ENCODE measurements at regions not wholly inside any gene's neighbourhood (a gene's known extent, or its start where the extent isn't known, plus 50 kb on each side); places are given as distances from the start of the nearest gene placed in this dataset.

DNA sequence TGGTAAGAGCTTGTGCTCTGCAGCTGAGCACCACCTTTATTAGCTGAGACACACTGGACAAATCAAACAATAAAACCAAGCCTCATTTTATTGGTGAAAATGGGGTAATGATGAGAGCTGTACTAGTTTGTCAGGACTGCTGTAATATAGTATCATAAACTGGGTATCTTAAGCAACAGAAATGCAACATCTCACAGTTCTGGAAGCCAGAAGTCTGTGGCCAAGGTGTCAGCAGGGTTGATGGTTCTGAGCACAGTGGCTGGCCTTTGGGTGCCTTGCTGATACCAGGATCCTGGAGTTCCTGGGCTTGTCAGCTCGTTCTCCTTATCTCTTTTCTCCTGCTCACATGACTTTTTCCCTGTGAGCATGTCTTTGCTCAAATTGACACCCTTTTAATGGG lies 513.1 kb downstream of the IRX1 start:
- no peak for DNase-seq
- H3K4me3 Mint-ChIP-seq: no peak overlapping the region
- H3K27me3 Mint-ChIP-seq: no peaks in the 10 kb centered on the region
- H3K27ac Mint-ChIP-seq: no peak overlapping the region
- H3K4me1 Mint-ChIP-seq: no peaks in the 10 kb centered on the region
- no peaks in the 10 kb centered on the region for H3K36me3 Mint-ChIP-seq
- no peaks in the 10 kb centered on the region for H3K9me3 Mint-ChIP-seq

DNA sequence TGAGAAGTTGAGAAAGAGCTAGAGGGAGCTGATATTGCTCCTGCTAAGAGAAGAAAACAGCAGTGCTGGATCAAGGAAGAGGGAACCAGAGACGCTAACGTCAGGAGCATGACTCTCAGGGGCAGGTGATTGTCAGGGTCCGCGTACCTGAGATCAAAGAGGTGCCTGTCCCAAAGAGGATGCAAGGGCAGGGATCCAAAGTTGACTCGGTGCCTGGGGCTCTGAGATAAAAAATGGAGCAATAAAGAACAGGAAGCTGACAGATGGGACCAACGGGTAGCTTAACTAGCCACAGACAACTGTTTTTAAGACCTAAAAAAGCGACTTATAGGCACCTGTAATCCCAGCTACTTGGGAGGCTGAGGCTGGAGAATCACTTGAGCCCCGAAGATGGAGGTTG lies 517.8 kb downstream of the IRX1 start:
- Mint-ChIP-seq H3K9me3 (peaks cover 2% of the 10 kb centered on the region), H3K4me1 (no peaks in the 10 kb centered on the region), H3K27ac (no peak overlapping the region), H3K36me3 (no peaks in the 10 kb centered on the region), H3K4me3 (no peak overlapping the region), H3K27me3 (no peaks in the 10 kb centered on the region)
- DNase-seq: no peak

DNA sequence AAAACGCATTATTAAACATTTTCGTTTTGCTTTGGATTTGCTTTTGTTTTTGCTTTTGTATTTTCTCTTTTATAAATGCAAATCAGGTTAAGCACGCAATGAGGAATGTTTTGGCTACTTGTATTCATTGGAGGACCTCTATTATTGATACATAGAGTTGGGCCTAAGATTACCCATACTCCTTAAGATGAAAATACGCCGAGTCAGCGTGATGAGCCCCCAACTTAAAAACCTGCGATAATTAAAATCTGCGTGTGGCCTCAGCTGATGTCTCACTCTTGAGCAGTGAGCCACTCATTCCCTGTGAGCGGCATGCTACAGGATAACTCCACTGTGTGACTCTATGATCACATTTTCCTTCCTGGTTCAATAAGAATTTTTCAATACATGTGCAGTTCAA lies 518.3 kb downstream of the IRX1 start:
- no peak overlapping the region for H3K27ac Mint-ChIP-seq

DNA sequence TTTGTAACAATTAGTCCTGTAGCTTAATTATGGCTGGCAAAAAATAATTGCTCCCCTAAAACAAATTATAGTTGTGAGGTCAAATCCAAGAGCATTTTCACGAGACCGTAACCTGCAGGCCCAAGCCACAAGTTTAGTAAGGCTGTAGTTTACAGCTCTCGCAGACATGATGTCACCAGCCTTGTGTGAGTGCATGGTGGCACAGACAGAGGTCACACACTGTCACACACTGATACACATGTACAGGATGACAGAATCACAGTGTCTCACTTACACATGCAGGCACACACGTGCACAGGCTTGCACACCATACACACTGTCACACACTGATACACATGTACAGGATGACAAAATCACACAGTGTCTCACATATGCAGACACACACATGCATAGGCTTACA lies 518.8 kb downstream of the IRX1 start:
- peaks cover 2% of the 10 kb centered on the region for H3K9me3 Mint-ChIP-seq
- H3K27ac Mint-ChIP-seq: no peak overlapping the region
- no peak for DNase-seq
- no peaks in the 10 kb centered on the region for H3K36me3 Mint-ChIP-seq
- H3K27me3 Mint-ChIP-seq: no peaks in the 10 kb centered on the region
- no peak overlapping the region for H3K4me3 Mint-ChIP-seq
- H3K4me1 Mint-ChIP-seq: no peaks in the 10 kb centered on the region

More for the DNA sequence above, 518.3 kb downstream of the IRX1 start:
- Mint-ChIP-seq H3K36me3 (no peaks in the 10 kb centered on the region), H3K4me1 (no peaks in the 10 kb centered on the region), H3K27me3 (no peaks in the 10 kb centered on the region), H3K4me3 (no peak overlapping the region), H3K9me3 (peaks cover 2% of the 10 kb centered on the region)
- no peak for DNase-seq

DNA sequence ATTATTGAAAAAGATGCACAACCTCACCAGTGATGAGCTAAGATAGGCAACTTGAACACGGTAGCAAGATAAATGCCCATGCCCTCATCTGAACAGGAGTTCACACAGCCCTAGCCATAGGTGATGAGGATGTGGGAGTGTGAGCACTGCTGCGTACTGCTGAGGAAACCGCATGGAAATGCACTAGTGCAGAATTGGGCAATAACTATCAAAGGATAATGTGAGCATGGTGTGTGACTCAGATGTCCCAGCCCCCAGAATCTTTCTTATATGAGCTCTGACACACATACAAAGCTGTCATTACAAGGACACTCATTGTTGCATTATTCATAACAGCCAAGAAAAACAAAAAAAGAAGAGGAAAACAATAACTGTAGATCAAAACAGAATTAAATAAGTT lies 521.2 kb downstream of the IRX1 start:
- peaks cover 4% of the 10 kb centered on the region for H3K9me3 Mint-ChIP-seq
- no peaks in the 10 kb centered on the region for H3K4me1 Mint-ChIP-seq
- no peak overlapping the region for H3K27ac Mint-ChIP-seq
- H3K27me3 Mint-ChIP-seq: no peaks in the 10 kb centered on the region
- no peaks in the 10 kb centered on the region for H3K36me3 Mint-ChIP-seq
- H3K4me3 Mint-ChIP-seq: no peak overlapping the region
- DNase-seq: no peak

DNA sequence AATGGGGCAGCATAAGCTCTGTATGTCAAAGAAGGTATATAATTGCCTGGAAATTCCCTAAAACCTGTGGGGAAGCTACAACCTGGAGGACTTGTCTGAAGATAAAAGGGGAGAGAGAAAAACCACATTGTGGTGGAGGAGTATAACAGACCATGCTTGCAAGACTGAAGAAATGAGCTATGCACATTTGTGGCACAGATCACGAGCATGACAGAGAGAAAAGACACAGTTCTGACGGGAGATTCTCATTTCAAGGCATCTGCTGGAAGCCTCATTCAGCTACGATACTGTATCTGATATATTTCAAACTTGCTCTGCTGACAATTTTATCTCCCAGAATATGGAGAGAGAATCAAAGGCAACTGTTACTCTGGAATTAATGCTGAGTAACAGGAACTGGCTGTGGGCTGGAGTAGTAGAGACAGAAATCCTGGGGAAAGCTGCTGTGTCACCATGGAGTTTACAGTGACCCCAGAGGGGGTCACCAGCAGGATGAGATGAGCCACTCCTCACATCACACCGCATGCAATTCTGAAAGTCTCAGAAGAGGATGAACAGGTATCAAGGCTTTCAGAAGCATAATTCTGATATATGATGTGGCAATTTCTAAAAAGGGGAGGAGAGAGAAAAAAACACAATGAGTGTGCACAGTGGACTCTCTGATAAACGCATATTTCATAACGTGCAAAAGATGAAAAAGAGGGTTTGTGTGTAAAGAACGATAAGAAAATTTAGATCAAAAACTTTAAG lies 528.8 kb downstream of the IRX1 start:
- Mint-ChIP-seq H3K4me1 (no peaks in the 10 kb centered on the region), H3K9me3 (peaks cover 11% of the 10 kb centered on the region), H3K27me3 (no peaks in the 10 kb centered on the region), H3K4me3 (no peak overlapping the region), H3K27ac (no peak overlapping the region), H3K36me3 (no peaks in the 10 kb centered on the region)
- no peak for DNase-seq

DNA sequence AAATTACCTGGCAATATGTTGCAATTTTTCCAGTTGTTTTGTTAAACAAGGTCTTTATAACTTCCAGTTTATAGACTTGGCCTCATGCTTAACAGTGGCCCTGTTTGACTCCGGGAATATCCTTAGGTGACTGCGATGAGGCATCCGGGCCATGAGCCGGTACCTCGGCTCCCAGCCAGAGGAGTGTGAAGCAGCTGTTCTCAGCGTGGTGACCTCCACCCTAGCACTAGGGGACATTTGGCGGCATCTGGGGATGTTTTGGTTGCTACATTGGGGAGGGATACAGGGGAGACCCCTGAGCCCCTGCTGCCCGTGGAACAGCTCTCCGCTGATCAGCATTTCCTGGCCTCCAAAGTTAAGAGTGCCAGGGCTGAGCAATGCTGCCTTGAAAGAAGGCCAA lies 533.4 kb downstream of the IRX1 start:
- Mint-ChIP-seq H3K4me1 (no peaks in the 10 kb centered on the region), H3K36me3 (no peaks in the 10 kb centered on the region), H3K4me3 (no peak overlapping the region), H3K27ac (no peak overlapping the region), H3K9me3 (peaks cover 6% of the 10 kb centered on the region), H3K27me3 (no peaks in the 10 kb centered on the region)
- no peak for DNase-seq

DNA sequence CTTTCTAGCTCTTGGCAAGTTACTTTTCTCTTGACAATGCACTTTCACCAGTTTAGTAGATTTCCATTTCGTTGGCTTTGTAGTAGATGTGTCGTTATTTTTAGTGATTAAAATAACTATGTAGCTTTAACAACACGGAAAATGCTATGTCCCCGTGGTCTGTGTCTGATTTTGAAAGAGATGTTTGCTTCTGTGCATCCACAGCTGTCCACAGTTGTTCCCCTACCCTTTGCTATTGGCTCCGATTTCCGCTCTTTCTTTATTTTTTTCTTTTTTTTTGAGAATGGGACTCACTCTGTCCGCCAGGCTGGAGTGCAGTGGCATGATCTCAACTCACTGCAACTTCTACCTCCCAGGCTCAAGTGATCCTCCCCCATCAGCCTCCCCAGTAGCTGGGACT lies 533.9 kb downstream of the IRX1 start:
- Mint-ChIP-seq H3K4me1 (no peaks in the 10 kb centered on the region), H3K4me3 (no peak overlapping the region), H3K9me3 (peaks cover 6% of the 10 kb centered on the region), H3K27me3 (no peaks in the 10 kb centered on the region), H3K27ac (no peak overlapping the region), H3K36me3 (no peaks in the 10 kb centered on the region)
- DNase-seq: no peak

DNA sequence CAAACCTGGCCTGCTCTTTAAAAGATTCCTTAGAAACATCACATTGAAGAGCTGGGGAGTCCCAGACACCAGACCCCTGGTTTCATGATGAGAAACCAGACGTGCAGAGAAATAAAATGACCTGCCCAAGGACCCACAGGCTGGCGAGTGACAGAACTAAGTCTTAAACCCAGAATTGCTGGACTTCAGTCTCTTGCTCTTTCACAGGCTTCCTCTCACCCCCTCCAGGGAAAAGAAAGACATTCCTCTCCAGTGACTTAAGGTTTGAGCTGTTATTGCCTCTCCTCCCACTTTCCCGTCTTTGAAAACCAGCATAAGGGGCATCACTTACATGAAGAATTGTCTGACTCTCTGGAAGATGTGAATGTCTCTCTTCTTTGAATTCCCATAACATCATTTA lies 535.2 kb downstream of the IRX1 start:
- Mint-ChIP-seq H3K36me3 (no peaks in the 10 kb centered on the region), H3K4me1 (no peaks in the 10 kb centered on the region), H3K9me3 (peaks cover 2% of the 10 kb centered on the region), H3K27me3 (no peaks in the 10 kb centered on the region), H3K27ac (no peak overlapping the region), H3K4me3 (no peak overlapping the region)
- DNase-seq: no peak

DNA sequence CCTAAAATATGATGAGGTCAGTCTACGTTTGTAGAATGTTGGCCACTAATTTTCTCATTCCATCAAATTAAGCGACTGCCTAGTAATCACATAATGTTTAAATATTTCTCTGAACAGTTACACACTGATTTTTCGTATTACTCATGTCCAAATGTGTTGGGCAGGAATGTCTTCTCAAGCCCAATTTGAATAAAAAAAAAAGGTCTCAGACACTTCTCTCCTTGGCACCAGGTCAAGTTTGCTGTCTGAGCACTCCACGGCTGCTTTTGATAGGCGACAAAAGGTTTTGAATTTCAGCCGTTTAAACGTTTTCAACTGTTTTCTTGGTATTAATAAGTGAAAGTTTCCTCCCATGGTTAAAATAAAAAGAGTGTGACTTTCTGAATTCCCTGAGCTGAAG lies 542.1 kb downstream of the IRX1 start:
- H3K27ac Mint-ChIP-seq: no peak overlapping the region
- H3K4me1 Mint-ChIP-seq: no peaks in the 10 kb centered on the region
- H3K36me3 Mint-ChIP-seq: no peaks in the 10 kb centered on the region
- no peak overlapping the region for H3K4me3 Mint-ChIP-seq
- H3K9me3 Mint-ChIP-seq: peaks cover 2% of the 10 kb centered on the region
- no peaks in the 10 kb centered on the region for H3K27me3 Mint-ChIP-seq
- no peak for DNase-seq

DNA sequence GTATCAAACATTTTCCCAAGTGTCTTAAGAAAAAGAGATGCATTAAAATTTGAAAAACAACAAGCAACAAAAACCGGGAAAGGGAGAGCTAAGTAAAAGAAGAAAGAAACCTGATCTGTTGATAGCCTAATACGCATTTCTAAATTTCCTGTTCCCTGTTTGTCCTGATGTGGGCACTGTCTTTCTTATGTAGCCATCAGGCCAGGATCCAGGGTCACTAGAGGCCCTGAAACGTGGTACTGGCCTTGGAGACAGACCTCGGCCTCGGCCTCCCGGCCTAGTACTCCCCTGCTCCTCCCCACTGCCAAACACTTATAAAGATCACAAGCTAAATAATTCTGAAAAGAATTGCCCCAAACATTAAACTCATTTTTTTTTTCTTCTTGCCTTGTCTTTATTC lies 547.2 kb downstream of the IRX1 start:
- Mint-ChIP-seq H3K27ac (no peak overlapping the region), H3K4me1 (no peaks in the 10 kb centered on the region), H3K9me3 (peaks cover 5% of the 10 kb centered on the region), H3K4me3 (no peak overlapping the region), H3K36me3 (no peaks in the 10 kb centered on the region), H3K27me3 (no peaks in the 10 kb centered on the region)
- DNase-seq: no peak

DNA sequence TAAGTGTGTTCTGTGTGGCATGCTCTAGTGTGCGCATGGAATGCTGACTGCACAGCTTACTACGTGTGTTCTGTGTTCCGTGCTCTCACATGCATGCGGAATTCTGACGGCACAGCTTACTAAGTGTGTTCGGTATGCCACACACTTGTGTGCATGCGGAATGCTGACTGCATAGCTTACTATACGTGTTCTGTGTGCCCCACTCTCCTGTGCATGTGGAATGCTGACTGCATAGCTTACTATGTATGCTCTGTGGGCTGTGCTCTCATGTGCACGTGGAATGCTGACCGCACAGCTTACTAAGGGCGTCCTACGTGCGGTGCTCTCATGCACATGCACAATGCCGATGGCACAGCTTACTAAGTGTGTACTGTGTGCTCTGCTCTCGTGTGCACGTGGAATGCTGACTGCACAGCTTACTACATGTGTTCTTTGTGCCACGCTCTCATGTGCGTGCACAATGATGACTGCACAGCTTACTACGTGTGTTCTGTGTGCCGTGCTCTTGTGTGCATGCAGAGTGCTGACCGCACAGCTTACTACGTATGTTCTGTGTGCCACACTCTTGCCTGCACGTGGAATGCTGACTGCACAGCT lies 548.9 kb downstream of the IRX1 start:
- no peak for DNase-seq
- H3K36me3 Mint-ChIP-seq: no peaks in the 10 kb centered on the region
- H3K9me3 Mint-ChIP-seq: peaks cover 5% of the 10 kb centered on the region
- H3K27ac Mint-ChIP-seq: no peak overlapping the region
- H3K4me3 Mint-ChIP-seq: no peak overlapping the region
- H3K4me1 Mint-ChIP-seq: no peaks in the 10 kb centered on the region
- no peaks in the 10 kb centered on the region for H3K27me3 Mint-ChIP-seq

DNA sequence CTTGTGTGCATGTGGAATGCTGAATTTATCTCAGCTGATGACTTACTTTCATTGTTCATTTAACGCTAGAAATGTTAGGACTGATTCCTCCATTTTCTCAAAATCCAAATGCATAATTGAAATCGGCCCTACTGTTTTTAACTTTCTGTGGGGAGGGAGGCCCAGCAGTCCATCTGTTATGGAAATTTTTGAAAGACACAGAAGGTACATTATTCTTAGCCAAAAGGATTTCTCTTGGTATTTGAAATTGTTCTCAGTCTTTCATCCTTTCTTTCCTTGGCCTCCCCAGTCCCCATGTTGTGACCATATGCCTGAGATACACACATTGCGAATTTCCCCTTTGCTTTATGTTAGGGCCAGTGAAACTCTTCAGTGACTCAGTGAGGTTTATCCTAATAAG lies 549.9 kb downstream of the IRX1 start:
- Mint-ChIP-seq H3K4me3 (no peak overlapping the region), H3K36me3 (no peaks in the 10 kb centered on the region), H3K27ac (no peak overlapping the region), H3K9me3 (peaks cover 5% of the 10 kb centered on the region), H3K27me3 (no peaks in the 10 kb centered on the region), H3K4me1 (no peaks in the 10 kb centered on the region)
- DNase-seq: no peak

DNA sequence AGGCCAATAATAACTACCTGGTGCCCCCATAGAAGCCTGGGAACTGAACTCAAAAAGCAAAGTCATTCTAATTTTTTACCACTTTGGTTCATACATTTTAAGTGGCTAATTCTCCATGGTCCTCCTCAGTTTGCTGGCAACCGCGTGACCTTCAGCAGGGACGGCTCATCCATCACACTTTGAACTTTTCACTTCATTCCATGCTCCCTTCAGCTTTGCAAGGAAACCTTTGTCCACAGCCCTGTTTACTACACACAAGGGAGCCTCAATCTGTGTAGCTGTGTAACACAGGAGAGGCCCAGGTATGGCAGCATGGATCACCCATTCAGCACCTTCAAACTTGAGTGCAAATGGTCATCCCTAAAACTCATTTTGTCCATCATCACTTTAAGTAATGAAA lies 552.4 kb downstream of the IRX1 start:
- Mint-ChIP-seq H3K27ac (no peak overlapping the region), H3K9me3 (peaks cover 3% of the 10 kb centered on the region), H3K36me3 (no peaks in the 10 kb centered on the region), H3K4me3 (no peak overlapping the region), H3K4me1 (no peaks in the 10 kb centered on the region), H3K27me3 (no peaks in the 10 kb centered on the region)
- no peak for DNase-seq

DNA sequence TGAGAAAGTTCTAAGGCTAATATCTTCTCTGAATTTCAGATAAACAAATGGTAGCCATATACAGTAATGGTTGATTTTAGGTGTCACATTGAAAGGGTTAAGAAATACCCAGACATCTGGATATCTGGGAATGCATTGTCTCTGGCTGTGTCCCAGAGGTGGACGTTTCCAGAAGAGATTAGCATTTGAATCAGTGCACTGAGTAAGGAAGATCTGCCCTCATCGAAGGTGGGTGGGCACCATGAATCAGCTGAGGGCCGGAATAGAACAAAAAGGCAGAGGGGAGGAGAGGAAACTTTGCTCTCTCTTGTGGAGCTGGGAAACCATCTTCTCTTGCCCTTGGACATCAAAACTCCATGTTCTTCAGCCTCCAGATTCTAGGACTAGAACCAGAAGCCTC lies 554.4 kb downstream of the IRX1 start:
- Mint-ChIP-seq H3K27me3 (no peaks in the 10 kb centered on the region), H3K36me3 (no peaks in the 10 kb centered on the region), H3K27ac (no peak overlapping the region), H3K4me1 (no peaks in the 10 kb centered on the region), H3K4me3 (no peak overlapping the region), H3K9me3 (no peaks in the 10 kb centered on the region)
- no peak for DNase-seq

DNA sequence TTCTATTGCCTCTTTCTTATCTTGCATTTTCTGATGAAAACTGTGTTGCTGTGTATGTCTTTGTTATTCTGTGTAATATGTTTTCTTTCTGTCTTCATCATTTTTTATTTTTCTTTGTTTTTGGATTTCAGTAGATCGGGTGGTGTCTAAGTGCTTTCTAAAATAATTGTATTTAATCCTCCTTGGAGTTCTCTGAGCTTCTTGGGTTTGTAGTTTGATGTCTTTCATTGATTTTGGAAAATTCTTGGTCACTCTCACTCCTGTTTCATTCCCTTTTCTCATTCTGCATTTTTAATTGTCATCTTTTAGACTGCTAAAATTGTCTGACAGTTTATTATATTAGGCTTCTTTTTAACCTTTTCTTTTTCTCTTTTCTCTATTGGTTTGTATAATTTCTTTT lies 560.5 kb downstream of the IRX1 start:
- no peaks in the 10 kb centered on the region for H3K9me3 Mint-ChIP-seq
- no peaks in the 10 kb centered on the region for H3K27me3 Mint-ChIP-seq
- DNase-seq: no peak
- no peak overlapping the region for H3K27ac Mint-ChIP-seq
- H3K4me1 Mint-ChIP-seq: no peaks in the 10 kb centered on the region
- no peaks in the 10 kb centered on the region for H3K36me3 Mint-ChIP-seq
- H3K4me3 Mint-ChIP-seq: no peak overlapping the region
